Hepatocyte (in vitro differentiated cells): ENCODE measurements at regions not wholly inside any gene's neighbourhood (a gene's known extent, or its start where the extent isn't known, plus 50 kb on each side); places are given as distances from the start of the nearest gene placed in this dataset.

Experiments
- DNase-seq: peaks from one replicate; pipeline ENCODE4 v3.0.0-alpha.2; 2016; ENCODE audit warnings: low spot score
- H2AFZ ChIP-seq: fragments of 200-600 bp; sonication (generic); 2 replicates; pipeline ENCODE4 v1.6.0; 2016; ENCODE audit warnings: antibody characterized with exemption, mild to moderate bottlenecking
- H3K27ac ChIP-seq: fragments of 200-600 bp; sonication (generic); 2 replicates; pipeline ENCODE4 v1.5.1; 2016; ENCODE audit warnings: mild to moderate bottlenecking
- H3K27me3 ChIP-seq: fragments of 200-600 bp; sonication (generic); 2 replicates; pipeline ENCODE4 v1.6.1; 2016
- H3K36me3 ChIP-seq: fragments of 200-600 bp; sonication (generic); replicated peaks from 2 replicates; pipeline ENCODE4 v1.5.1; 2016; ENCODE audit warnings: low read depth; ENCODE audit not compliant: insufficient read depth
- H3K4me1 ChIP-seq: fragments of 200-600 bp; sonication (generic); 2 replicates; pipeline ENCODE4 v1.5.1; 2016; ENCODE audit warnings: mild to moderate bottlenecking, moderate library complexity; ENCODE audit not compliant: insufficient read depth
- H3K4me2 ChIP-seq: fragments of 200-600 bp; sonication (generic); 2 replicates; pipeline ENCODE4 v1.6.0; 2016
- H3K4me3 ChIP-seq: fragments of 200-600 bp; sonication (generic); 2 replicates; pipeline ENCODE4 v1.5.1; 2016; ENCODE audit warnings: mild to moderate bottlenecking
- H3K79me2 ChIP-seq: fragments of 200-600 bp; sonication (generic); 2 replicates; pipeline ENCODE4 v1.6.0; 2017; ENCODE audit warnings: mild to moderate bottlenecking
- H3K9me2 ChIP-seq: fragments of 200-600 bp; sonication (generic); replicated peaks from 2 replicates; pipeline ENCODE4 v1.6.0; 2017; ENCODE audit warnings: mild to moderate bottlenecking; ENCODE audit not compliant: insufficient read depth
- H3K9me3 ChIP-seq: fragments of 200-600 bp; sonication (generic); 2 replicates; pipeline ENCODE4 v1.5.1; 2016; ENCODE audit warnings: low read depth, mild to moderate bottlenecking
- H4K20me1 ChIP-seq: fragments of 200-600 bp; sonication (generic); 2 replicates; pipeline ENCODE4 v1.6.0; 2016; ENCODE audit warnings: mild to moderate bottlenecking; ENCODE audit not compliant: insufficient read depth, poor library complexity, severe bottlenecking
- EZH2 ChIP-seq: fragments of 200-600 bp; sonication (generic); IDR thresholded peaks from 2 replicates; pipeline ENCODE4 v1.6.1; 2016; ENCODE audit warnings: antibody characterized with exemption, mild to moderate bottlenecking, borderline replicate concordance
- EZH2phosphoT487 ChIP-seq: fragments of 200-600 bp; sonication (generic); IDR thresholded peaks from one replicate; pipeline ENCODE4 v1.6.1; 2018; ENCODE audit warnings: antibody characterized with exemption, mild to moderate bottlenecking, low read depth, moderate library complexity; ENCODE audit not compliant: unreplicated experiment, severe bottlenecking
- WGBS: methylation state at CpG from one replicate; pipeline ENCODE4 v1.1.6; 2016; ENCODE audit warnings: low lambda C conversion rate; ENCODE audit errors: missing lambda C conversion rate; 5-methylcytosine and 5-hydroxymethylcytosine counted together
- TF ChIP-seq, protein P1 (sequence below): fragments of 200-600 bp; sonication (generic); IDR thresholded peaks from 2 replicates; pipeline ENCODE4 v1.5.1; 2016; ENCODE audit warnings: antibody characterized with exemption, mild to moderate bottlenecking; ENCODE audit not compliant: poor library complexity

DNA sequence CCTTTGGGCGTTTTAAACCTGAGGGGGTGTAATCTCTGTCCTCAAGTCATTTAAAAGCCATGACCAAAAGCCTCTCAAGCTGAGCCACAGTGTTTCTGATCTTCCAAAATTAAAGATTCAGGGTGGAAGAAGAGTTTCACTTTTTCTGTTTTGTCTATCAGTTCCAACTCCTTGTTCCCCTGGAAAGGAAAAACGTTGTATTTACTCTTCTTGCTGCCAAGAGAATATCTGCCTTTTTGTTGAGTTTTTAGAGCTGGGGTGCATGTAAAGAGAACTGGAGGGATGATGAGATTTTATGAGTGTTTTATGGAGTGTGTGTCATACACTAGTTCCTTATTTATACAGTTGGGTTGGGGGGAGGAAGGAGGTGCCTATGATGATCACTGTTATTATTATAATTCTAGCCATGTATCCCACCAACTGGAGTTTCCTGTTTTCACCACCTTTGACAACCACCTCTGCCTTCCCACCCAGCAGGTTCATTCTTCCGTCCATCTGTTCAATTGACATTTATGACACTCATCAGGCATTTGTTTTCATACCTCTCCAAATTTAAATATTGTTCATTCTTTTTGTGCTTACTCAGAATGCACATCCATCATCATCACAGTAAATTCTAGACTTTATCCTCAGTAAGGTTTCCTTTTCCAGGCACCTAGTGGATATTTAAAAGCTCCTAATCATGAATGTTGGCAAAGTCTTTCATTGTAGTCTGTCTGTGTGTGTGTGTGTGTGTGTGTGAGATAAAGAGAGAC is 97.9 kb upstream of the MPDZ start:
- no peak overlapping the region for H2AFZ ChIP-seq
- H3K9me2 ChIP-seq, result no peaks in the 10 kb centered on the region
- H4K20me1 ChIP-seq, result no peaks in the 10 kb centered on the region
- TF ChIP-seq EZH2phosphoT487 (no peak), EZH2 (no peak)
- TF ChIP-seq, protein P1, sequence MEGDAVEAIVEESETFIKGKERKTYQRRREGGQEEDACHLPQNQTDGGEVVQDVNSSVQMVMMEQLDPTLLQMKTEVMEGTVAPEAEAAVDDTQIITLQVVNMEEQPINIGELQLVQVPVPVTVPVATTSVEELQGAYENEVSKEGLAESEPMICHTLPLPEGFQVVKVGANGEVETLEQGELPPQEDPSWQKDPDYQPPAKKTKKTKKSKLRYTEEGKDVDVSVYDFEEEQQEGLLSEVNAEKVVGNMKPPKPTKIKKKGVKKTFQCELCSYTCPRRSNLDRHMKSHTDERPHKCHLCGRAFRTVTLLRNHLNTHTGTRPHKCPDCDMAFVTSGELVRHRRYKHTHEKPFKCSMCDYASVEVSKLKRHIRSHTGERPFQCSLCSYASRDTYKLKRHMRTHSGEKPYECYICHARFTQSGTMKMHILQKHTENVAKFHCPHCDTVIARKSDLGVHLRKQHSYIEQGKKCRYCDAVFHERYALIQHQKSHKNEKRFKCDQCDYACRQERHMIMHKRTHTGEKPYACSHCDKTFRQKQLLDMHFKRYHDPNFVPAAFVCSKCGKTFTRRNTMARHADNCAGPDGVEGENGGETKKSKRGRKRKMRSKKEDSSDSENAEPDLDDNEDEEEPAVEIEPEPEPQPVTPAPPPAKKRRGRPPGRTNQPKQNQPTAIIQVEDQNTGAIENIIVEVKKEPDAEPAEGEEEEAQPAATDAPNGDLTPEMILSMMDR, result no peak
- DNase-seq, result no peak
- H3K4me3 ChIP-seq, result no peak overlapping the region
- no peak overlapping the region for H3K4me2 ChIP-seq
- no peaks in the 10 kb centered on the region for H3K9me3 ChIP-seq
- H3K79me2 ChIP-seq, result no peaks in the 10 kb centered on the region
- H3K27me3 ChIP-seq, result no peaks in the 10 kb centered on the region
- no peaks in the 10 kb centered on the region for H3K4me1 ChIP-seq
- H3K36me3 ChIP-seq, result no peaks in the 10 kb centered on the region
- 77% methylated on average over 3 of the region's 3 CpGs for WGBS
- no peak overlapping the region for H3K27ac ChIP-seq

DNA sequence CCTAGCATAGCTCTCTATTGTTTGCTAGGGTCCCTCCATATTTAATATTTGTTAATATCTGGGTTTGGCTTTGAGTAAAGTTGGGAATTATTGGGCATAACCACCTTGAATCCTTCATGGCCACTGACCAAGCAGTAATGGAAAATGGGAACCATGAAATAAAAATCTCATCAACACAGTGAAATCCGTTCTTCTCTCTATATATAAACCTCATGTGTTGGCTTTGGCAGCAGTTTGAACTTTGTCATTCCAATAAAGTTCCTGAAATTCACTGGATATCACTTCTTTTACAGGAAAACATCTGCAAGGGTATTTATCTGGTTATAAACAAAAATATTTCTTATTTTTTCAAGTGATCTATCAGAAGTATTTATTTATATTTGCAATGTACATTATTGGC is 93.0 kb upstream of the MPDZ start:
- no peak overlapping the region for H3K4me3 ChIP-seq
- H2AFZ ChIP-seq, result no peak overlapping the region
- no peaks in the 10 kb centered on the region for H3K4me1 ChIP-seq
- no peak overlapping the region for H3K27ac ChIP-seq
- TF ChIP-seq EZH2 (no peak), EZH2phosphoT487 (no peak)
- TF ChIP-seq, protein P1, result no peak
- no peaks in the 10 kb centered on the region for H4K20me1 ChIP-seq
- no peaks in the 10 kb centered on the region for H3K9me3 ChIP-seq
- H3K9me2 ChIP-seq, result no peaks in the 10 kb centered on the region
- H3K4me2 ChIP-seq, result no peak overlapping the region
- no peak for DNase-seq
- 58% methylated on average over 1 of the region's 1 CpG for WGBS
- no peaks in the 10 kb centered on the region for H3K27me3 ChIP-seq
- no peaks in the 10 kb centered on the region for H3K36me3 ChIP-seq
- H3K79me2 ChIP-seq, result no peaks in the 10 kb centered on the region

DNA sequence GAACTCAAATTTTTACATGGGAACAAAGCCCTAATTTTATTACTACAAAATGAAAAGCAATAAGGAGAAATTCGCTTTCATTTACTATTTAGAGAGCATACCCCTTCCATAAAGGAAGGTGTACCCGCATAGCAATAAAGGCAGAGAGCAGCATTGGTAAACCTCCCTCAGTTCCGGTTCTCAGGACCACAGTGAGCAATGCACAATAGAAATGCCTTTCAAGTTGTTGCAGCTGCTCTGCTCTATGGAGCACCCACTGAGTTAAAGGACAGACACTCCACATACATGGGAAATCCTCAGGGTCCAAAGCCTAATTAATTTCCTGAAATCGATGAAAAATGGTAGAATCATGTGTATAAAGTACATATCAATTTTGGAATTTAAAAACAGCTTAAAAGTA is 89.9 kb upstream of the MPDZ start:
- Histone ChIP-seq H3K79me2 (no peaks in the 10 kb centered on the region), H3K9me3 (no peaks in the 10 kb centered on the region), H4K20me1 (no peaks in the 10 kb centered on the region), H2AFZ (no peak overlapping the region), H3K27ac (no peak overlapping the region), H3K9me2 (no peaks in the 10 kb centered on the region), H3K4me1 (no peaks in the 10 kb centered on the region), H3K4me3 (no peak overlapping the region), H3K27me3 (no peaks in the 10 kb centered on the region), H3K4me2 (no peak overlapping the region), H3K36me3 (no peaks in the 10 kb centered on the region)
- 85% methylated on average over 4 of the region's 4 CpGs for WGBS
- TF ChIP-seq, protein P1, result no peak
- TF ChIP-seq EZH2phosphoT487 (no peak), EZH2 (no peak)
- DNase-seq, result no peak
